Rectal smooth muscle tissue (tissue), 1 donor: ENCODE measurements at regions not wholly inside any gene's neighbourhood (a gene's known extent, or its start where the extent isn't known, plus 50 kb on each side); places are given as distances from the start of the nearest gene placed in this dataset.

Experiments
- H3K27ac ChIP-seq: one replicate; pipeline ENCODE4 v1.7.0; 2013; ENCODE audit warnings: low read depth, low read length, inconsistent platforms
- H3K27me3 ChIP-seq: one replicate; pipeline ENCODE4 v1.7.0; 2013; ENCODE audit warnings: low read length; ENCODE audit not compliant: control insufficient read depth, insufficient read depth
- H3K36me3 ChIP-seq: one replicate; pipeline ENCODE4 v1.7.0; 2013; ENCODE audit warnings: low read length; ENCODE audit not compliant: control insufficient read depth, insufficient read depth
- H3K4me1 ChIP-seq: one replicate; pipeline ENCODE4 v1.7.0; 2013; ENCODE audit warnings: low read length; ENCODE audit not compliant: control insufficient read depth, insufficient read depth
- H3K4me3 ChIP-seq: one replicate; pipeline ENCODE4 v1.7.0; 2013; ENCODE audit warnings: low read length
- H3K9ac ChIP-seq: one replicate; pipeline ENCODE4 v1.7.0; 2013; ENCODE audit warnings: low read length

- Histone ChIP-seq H3K27me3 (no peaks in the 10 kb centered on the region), H3K4me1 (peaks cover 14% of the 10 kb centered on the region), H3K27ac (no peak overlapping the region), H3K36me3 (no peaks in the 10 kb centered on the region), H3K4me3 (no peak overlapping the region), H3K9ac (no peak overlapping the region)
Measured at GRCh38 chr6:56407883-56408410, 160.6 kb upstream of the COL21A1 start.

- Histone ChIP-seq H3K27ac (no peak overlapping the region), H3K4me1 (peaks cover 14% of the 10 kb centered on the region), H3K36me3 (no peaks in the 10 kb centered on the region), H3K9ac (no peak overlapping the region), H3K4me3 (no peak overlapping the region), H3K27me3 (no peaks in the 10 kb centered on the region)
Measured at GRCh38 chr6:56406276-56407269, 159.2 kb upstream of the COL21A1 start.

- no peak overlapping the region for H3K4me3 ChIP-seq
- H3K9ac ChIP-seq, result no peak overlapping the region
- H3K4me1 ChIP-seq, result peaks cover 14% of the 10 kb centered on the region
- peak overlapping the region; percentile 74 for H3K27ac ChIP-seq
- H3K36me3 ChIP-seq, result no peaks in the 10 kb centered on the region
- no peaks in the 10 kb centered on the region for H3K27me3 ChIP-seq
Measured at GRCh38 chr6:56404599-56404998, 157.2 kb upstream of the COL21A1 start.

GRCh38 chr6:56403745-56404144 lies 156.4 kb upstream of the COL21A1 start:
- Histone ChIP-seq H3K36me3 (no peaks in the 10 kb centered on the region), H3K4me1 (peaks cover 14% of the 10 kb centered on the region), H3K27me3 (no peaks in the 10 kb centered on the region), H3K27ac (peak overlapping the region; percentile 74), H3K4me3 (no peak overlapping the region), H3K9ac (no peak overlapping the region)

- H3K4me1 ChIP-seq, result peaks cover 14% of the 10 kb centered on the region
- H3K27me3 ChIP-seq, result no peaks in the 10 kb centered on the region
- H3K4me3 ChIP-seq, result no peak overlapping the region
- no peak overlapping the region for H3K27ac ChIP-seq
- no peak overlapping the region for H3K9ac ChIP-seq
- no peaks in the 10 kb centered on the region for H3K36me3 ChIP-seq
Measured at GRCh38 chr6:56401477-56402070, 154.2 kb upstream of the COL21A1 start.

GRCh38 chr6:56400273-56400672 lies 152.9 kb upstream of the COL21A1 start:
- no peaks in the 10 kb centered on the region for H3K36me3 ChIP-seq
- H3K27me3 ChIP-seq, result no peaks in the 10 kb centered on the region
- peaks cover 14% of the 10 kb centered on the region for H3K4me1 ChIP-seq
- no peak overlapping the region for H3K4me3 ChIP-seq
- no peak overlapping the region for H3K27ac ChIP-seq
- no peak overlapping the region for H3K9ac ChIP-seq

- H3K4me3 ChIP-seq, result no peak overlapping the region
Measured at GRCh38 chr6:56399672-56400263, 152.4 kb upstream of the COL21A1 start.

GRCh38 chr6:56399250-56399671 lies 151.9 kb upstream of the COL21A1 start:
- Histone ChIP-seq H3K4me1 (peaks cover 8% of the 10 kb centered on the region), H3K27ac (no peak overlapping the region), H3K36me3 (no peaks in the 10 kb centered on the region), H3K9ac (no peak overlapping the region), H3K4me3 (no peak overlapping the region), H3K27me3 (no peaks in the 10 kb centered on the region)

More at GRCh38 chr6:56399672-56400263, 152.4 kb upstream of the COL21A1 start:
- no peak overlapping the region for H3K27ac ChIP-seq
- no peak overlapping the region for H3K9ac ChIP-seq
- no peaks in the 10 kb centered on the region for H3K36me3 ChIP-seq
- H3K27me3 ChIP-seq, result no peaks in the 10 kb centered on the region
- peaks cover 11% of the 10 kb centered on the region for H3K4me1 ChIP-seq

GRCh38 chr6:56396435-56396834 lies 149.1 kb upstream of the COL21A1 start:
- Histone ChIP-seq H3K4me3 (no peak overlapping the region), H3K4me1 (no peaks in the 10 kb centered on the region), H3K9ac (no peak overlapping the region), H3K27ac (no peak overlapping the region), H3K27me3 (no peaks in the 10 kb centered on the region), H3K36me3 (no peaks in the 10 kb centered on the region)

GRCh38 chr6:56393615-56394612 lies 146.5 kb upstream of the COL21A1 start:
- Histone ChIP-seq H3K9ac (no peak overlapping the region), H3K4me1 (no peaks in the 10 kb centered on the region), H3K27me3 (no peaks in the 10 kb centered on the region), H3K27ac (no peak overlapping the region), H3K4me3 (no peak overlapping the region), H3K36me3 (no peaks in the 10 kb centered on the region)

GRCh38 chr6:56388415-56388755 lies 141.0 kb upstream of the COL21A1 start:
- H3K27ac ChIP-seq, result no peak overlapping the region
- H3K36me3 ChIP-seq, result no peaks in the 10 kb centered on the region
- H3K4me3 ChIP-seq, result no peak overlapping the region
- H3K4me1 ChIP-seq, result peaks cover 13% of the 10 kb centered on the region
- H3K27me3 ChIP-seq, result no peaks in the 10 kb centered on the region
- H3K9ac ChIP-seq, result no peak overlapping the region
